ENCODE measurements at regions not wholly inside any gene's neighbourhood (a gene's known extent, or its start where the extent isn't known, plus 50 kb on each side); places are given as distances from the start of the nearest gene placed in this dataset.

DNA sequence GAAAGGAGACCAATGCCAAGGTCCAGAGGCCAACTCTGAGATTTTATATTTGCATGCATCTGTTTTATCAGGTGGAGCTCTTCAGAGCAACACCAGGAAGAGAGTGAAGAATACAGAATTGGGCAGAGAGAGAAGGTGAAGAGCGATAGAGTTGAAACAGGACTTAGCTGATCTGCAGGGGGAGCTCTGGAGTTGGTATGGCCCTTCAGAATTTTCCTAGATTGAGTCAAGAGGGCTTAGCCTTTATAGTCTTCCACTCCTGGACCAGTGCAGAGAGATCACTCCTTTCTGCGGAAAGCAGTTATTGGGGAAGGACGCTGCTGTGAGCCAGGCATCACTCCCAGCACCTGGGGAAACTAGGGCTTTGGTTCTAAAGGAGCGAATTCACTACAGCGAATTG is 105.0 kb upstream of the DGKB start:
- H3K27ac Mint-ChIP-seq: no peak overlapping the region
- DNase-seq: peak; percentile 14
- H3K27me3 Mint-ChIP-seq (ENCODE audit: low read depth, poor library complexity): no peaks in the 10 kb centered on the region
- TF ChIP-seq, protein P1, sequence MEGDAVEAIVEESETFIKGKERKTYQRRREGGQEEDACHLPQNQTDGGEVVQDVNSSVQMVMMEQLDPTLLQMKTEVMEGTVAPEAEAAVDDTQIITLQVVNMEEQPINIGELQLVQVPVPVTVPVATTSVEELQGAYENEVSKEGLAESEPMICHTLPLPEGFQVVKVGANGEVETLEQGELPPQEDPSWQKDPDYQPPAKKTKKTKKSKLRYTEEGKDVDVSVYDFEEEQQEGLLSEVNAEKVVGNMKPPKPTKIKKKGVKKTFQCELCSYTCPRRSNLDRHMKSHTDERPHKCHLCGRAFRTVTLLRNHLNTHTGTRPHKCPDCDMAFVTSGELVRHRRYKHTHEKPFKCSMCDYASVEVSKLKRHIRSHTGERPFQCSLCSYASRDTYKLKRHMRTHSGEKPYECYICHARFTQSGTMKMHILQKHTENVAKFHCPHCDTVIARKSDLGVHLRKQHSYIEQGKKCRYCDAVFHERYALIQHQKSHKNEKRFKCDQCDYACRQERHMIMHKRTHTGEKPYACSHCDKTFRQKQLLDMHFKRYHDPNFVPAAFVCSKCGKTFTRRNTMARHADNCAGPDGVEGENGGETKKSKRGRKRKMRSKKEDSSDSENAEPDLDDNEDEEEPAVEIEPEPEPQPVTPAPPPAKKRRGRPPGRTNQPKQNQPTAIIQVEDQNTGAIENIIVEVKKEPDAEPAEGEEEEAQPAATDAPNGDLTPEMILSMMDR (IDR thresholded peaks at IDR 0.05): peak; percentile 19
- no peaks in the 10 kb centered on the region for H3K4me1 Mint-ChIP-seq
- no peak overlapping the region for H3K4me3 Mint-ChIP-seq
- H3K9me3 Mint-ChIP-seq: no peaks in the 10 kb centered on the region
- H3K36me3 Mint-ChIP-seq (ENCODE audit: low read depth): no peaks in the 10 kb centered on the region

DNA sequence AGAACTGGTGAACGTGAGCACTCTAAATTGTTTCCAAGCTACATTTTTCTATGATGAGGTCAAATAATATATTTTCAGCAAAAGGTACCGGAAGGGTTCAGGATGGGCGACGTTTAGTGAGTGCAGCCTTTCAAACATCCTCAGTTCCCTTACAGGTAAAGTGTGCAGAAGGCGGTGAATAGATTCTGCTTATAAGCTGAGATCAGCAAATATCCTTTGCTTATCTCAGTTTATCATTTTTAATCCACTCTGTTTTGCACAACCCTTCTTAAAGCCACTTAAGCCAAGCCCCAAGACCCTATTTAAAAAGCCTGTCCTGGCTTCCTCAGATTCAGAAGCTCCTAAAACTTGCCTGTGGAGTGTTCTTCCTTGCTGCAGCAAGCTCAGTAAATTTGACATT is 103.1 kb upstream of the DGKB start:
- Mint-ChIP-seq H3K4me3 (no peak overlapping the region), H3K27ac (no peak overlapping the region), H3K9me3 (no peaks in the 10 kb centered on the region), H3K4me1 (no peaks in the 10 kb centered on the region), H3K27me3 (ENCODE audit: low read depth, poor library complexity) (no peaks in the 10 kb centered on the region), H3K36me3 (ENCODE audit: low read depth) (no peaks in the 10 kb centered on the region)
- TF ChIP-seq, protein P1 (IDR thresholded peaks at IDR 0.05): no peak
- no peak for DNase-seq

DNA sequence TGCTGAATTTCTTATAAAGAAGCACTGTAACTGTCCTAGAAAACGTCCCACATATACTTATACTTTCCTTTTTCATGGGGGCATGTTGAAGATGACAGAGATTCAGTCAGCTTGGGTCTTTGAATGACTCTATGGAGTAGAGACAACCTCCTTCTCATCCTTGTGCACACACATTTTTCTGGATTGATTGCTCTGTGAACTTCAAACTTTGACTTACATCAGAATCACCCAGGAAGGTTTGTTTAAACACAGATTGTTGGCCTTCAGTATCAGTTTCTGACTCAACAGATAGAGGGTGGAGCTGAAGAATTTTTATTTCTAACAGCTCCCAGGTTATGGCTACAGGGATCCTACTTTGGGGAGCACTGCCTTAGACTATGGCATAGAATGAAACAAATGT is 97.6 kb upstream of the DGKB start:
- Mint-ChIP-seq H3K27me3 (ENCODE audit: low read depth, poor library complexity) (no peaks in the 10 kb centered on the region), H3K4me1 (peaks cover 5% of the 10 kb centered on the region), H3K9me3 (peaks cover 4% of the 10 kb centered on the region), H3K4me3 (no peak overlapping the region), H3K36me3 (ENCODE audit: low read depth) (no peaks in the 10 kb centered on the region), H3K27ac (no peak overlapping the region)
- DNase-seq: no peak
- TF ChIP-seq, protein P1 (IDR thresholded peaks at IDR 0.05): no peak

DNA sequence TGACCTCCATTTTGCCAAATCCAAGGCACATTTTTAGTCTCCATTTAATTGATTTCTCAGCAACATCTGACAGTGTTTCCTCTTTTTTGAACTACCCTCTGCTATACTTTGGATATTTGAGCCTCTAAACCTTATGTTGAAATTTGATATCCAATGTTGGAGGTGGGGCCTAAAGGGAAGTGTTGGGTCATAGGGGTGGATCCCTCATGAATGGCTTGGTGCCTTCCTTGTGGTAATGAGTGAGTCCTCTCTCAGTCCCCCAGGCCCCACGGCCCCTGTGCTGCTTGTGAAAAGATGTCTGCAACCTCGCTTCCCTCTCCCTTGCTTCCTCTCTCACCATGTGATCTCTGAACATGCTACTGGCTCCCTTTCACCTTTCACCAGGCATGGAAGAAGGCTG is 96.8 kb upstream of the DGKB start:
- TF ChIP-seq, protein P1 (IDR thresholded peaks at IDR 0.05): no peak
- Mint-ChIP-seq H3K36me3 (ENCODE audit: low read depth) (no peaks in the 10 kb centered on the region), H3K27me3 (ENCODE audit: low read depth, poor library complexity) (no peaks in the 10 kb centered on the region), H3K9me3 (peaks cover 4% of the 10 kb centered on the region), H3K4me3 (no peak overlapping the region), H3K27ac (no peak overlapping the region), H3K4me1 (peaks cover 5% of the 10 kb centered on the region)
- no peak for DNase-seq

DNA sequence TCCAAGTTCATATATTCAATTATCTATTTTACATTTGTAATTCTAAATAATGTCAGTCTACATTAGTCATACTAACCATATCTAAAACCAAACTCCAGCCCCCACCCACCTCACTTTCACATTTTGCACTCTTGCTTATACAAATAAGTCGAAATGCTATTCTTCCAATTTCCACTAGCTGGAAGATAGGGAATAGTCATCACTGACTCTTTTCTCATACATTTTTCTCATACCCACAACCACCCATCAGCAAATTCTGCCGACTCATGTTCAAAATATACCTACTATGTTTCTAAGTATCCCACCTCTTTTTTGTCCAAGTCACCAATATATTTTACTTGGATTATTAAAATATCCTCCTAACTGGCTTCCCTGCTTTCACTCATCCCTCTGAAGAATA is 93.2 kb upstream of the DGKB start:
- no peak for DNase-seq
- H3K4me3 Mint-ChIP-seq: no peak overlapping the region
- TF ChIP-seq, protein P1 (IDR thresholded peaks at IDR 0.05): no peak
- peaks cover 7% of the 10 kb centered on the region for H3K9me3 Mint-ChIP-seq
- no peaks in the 10 kb centered on the region for H3K36me3 Mint-ChIP-seq (ENCODE audit: low read depth)
- H3K27ac Mint-ChIP-seq: no peak overlapping the region
- H3K4me1 Mint-ChIP-seq: peaks cover 5% of the 10 kb centered on the region
- no peaks in the 10 kb centered on the region for H3K27me3 Mint-ChIP-seq (ENCODE audit: low read depth, poor library complexity)

DNA sequence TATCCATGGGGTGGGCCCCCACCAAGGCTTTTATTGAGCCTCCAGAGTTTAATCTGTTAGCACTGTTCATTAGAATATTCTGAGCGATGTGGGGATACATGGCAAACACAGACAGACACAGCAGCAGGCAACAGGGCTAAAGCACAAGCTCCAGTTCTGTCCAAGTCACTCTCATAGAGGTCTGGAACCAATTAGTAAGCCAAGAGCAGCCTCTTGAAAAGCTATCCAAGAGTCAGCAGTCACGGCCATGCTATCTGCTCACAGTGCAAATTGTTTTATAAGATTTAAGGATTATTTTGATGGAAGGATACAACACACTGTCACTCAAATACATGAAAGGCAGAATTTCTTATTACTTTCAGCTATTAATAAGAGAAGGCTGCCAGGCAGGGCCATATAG is 86.4 kb upstream of the DGKB start:
- H3K36me3 Mint-ChIP-seq (ENCODE audit: low read depth): no peaks in the 10 kb centered on the region

More for the DNA sequence above, 86.4 kb upstream of the DGKB start:
- no peak overlapping the region for H3K4me3 Mint-ChIP-seq
- no peak overlapping the region for H3K27ac Mint-ChIP-seq
- TF ChIP-seq, protein P1 (IDR thresholded peaks at IDR 0.05): no peak
- no peak for DNase-seq
- H3K27me3 Mint-ChIP-seq (ENCODE audit: low read depth, poor library complexity): no peaks in the 10 kb centered on the region
- H3K4me1 Mint-ChIP-seq: no peaks in the 10 kb centered on the region
- H3K9me3 Mint-ChIP-seq: peaks cover 3% of the 10 kb centered on the region

Measured in nephron progenitor cell (in vitro differentiated cells).